Endodermal cell (in vitro differentiated cells): ENCODE measurements at regions not wholly inside any gene's neighbourhood (a gene's known extent, or its start where the extent isn't known, plus 50 kb on each side); places are given as distances from the start of the nearest gene placed in this dataset.
"Not testable (repeated sequence)": the region's sequence is repeated elsewhere in the genome, so short reads cannot be mapped to it uniquely, and the experiment has no call there.

Source experiments
- DNase-seq: peaks from one replicate; pipeline ENCODE4 v3.0.0-alpha.2; 2017
- H3K27ac ChIP-seq: 2 replicates; pipeline ENCODE4 v1.5.1; 2013; ENCODE audit warnings: mild to moderate bottlenecking, low read depth, low read length, moderate library complexity
- H3K27me3 ChIP-seq: 2 replicates; pipeline ENCODE4 v1.6.1; 2013; ENCODE audit warnings: mild to moderate bottlenecking, low read length, moderate library complexity; ENCODE audit not compliant: insufficient read depth, control insufficient read depth, poor library complexity, severe bottlenecking
- H3K36me3 ChIP-seq: 2 replicates; pipeline ENCODE4 v1.7.0; 2013; ENCODE audit warnings: mild to moderate bottlenecking, low read length, moderate library complexity; ENCODE audit not compliant: control insufficient read depth, insufficient read depth
- H3K4me1 ChIP-seq: one replicate; pipeline ENCODE4 v1.7.0; 2013; ENCODE audit warnings: low read length; ENCODE audit not compliant: control insufficient read depth, insufficient read depth
- H3K4me3 ChIP-seq: 2 replicates; pipeline ENCODE4 v1.5.1; 2013; ENCODE audit warnings: mild to moderate bottlenecking, low read length, moderate library complexity
- H3K9ac ChIP-seq: 2 replicates; pipeline ENCODE4 v1.6.1; 2013; ENCODE audit warnings: mild to moderate bottlenecking, low read length, moderate library complexity; ENCODE audit not compliant: poor library complexity, severe bottlenecking; ENCODE audit errors: extremely low read depth
- H3K9me3 ChIP-seq: 2 replicates; pipeline ENCODE4 v1.6.1; 2013; ENCODE audit warnings: mild to moderate bottlenecking, low read length, moderate library complexity; ENCODE audit not compliant: control insufficient read depth
- H3K27ac Mint-ChIP-seq: 2 replicates; pipeline ENCODE4 v1.8.0; 2020; ENCODE audit warnings: mixed read lengths
- H3K27me3 Mint-ChIP-seq: 2 replicates; pipeline ENCODE4 v1.8.0; 2021; ENCODE audit warnings: mild to moderate bottlenecking, mixed read lengths; ENCODE audit not compliant: insufficient read depth
- H3K36me3 Mint-ChIP-seq: 2 replicates; pipeline ENCODE4 v1.8.0; 2020; ENCODE audit warnings: low read depth, mixed read lengths
- H3K4me1 Mint-ChIP-seq: 2 replicates; pipeline ENCODE4 v1.8.0; 2020; ENCODE audit warnings: mixed read lengths
- H3K4me3 Mint-ChIP-seq: 2 replicates; pipeline ENCODE4 v1.8.0; 2020; ENCODE audit warnings: mild to moderate bottlenecking, moderate library complexity, mixed read lengths
- H3K9me3 Mint-ChIP-seq: 2 replicates; pipeline ENCODE4 v1.8.0; 2020; ENCODE audit warnings: mild to moderate bottlenecking, mixed read lengths
- WGBS, 2 experiments: methylation state at CpG; one replicate each; pipeline versions ENCODE4 v1.1.5 to v1.1.7; 2013; ENCODE audit warnings: missing lambda C conversion rate in 2 of 2, mixed read lengths in 1 of 2; ENCODE audit not compliant: insufficient coverage in 1 of 2, insufficient read length in 1 of 2; 5-methylcytosine and 5-hydroxymethylcytosine counted together
- TF ChIP-seq, protein P1 (sequence below): fragments of 200-600 bp; sonication (generic); conservative IDR thresholded peaks from 2 replicates; pipeline ENCODE4 v1.5.0; 2021; ENCODE audit warnings: antibody characterized with exemption, mild to moderate bottlenecking

DNA sequence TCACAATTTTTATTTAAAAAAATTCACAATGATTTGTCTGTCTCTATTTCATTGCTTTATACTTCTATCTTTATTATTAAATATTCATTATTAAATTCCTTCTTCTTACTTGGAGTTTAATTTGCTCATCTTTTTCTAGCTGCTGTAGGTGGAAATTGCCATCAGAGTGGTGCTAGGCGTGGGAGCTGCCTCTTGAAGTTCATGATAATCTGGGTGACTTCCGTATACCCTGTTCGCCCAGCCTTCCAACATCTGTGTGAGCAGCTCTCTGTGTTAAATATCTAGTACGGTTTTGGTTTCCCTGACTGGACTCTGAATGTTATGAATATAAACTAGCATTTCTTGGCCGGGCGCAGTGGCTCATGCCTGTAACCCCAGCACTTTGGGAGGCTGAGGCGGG lies 84.0 kb upstream of the RPH3AL start:
- no peaks in the 10 kb centered on the region for H3K36me3 ChIP-seq
- Mint-ChIP-seq H3K36me3 (no peaks in the 10 kb centered on the region), H3K9me3 (peaks cover 33% of the 10 kb centered on the region), H3K27me3 (no peaks in the 10 kb centered on the region), H3K4me3 (no peak overlapping the region), H3K4me1 (no peaks in the 10 kb centered on the region), H3K27ac (no peak overlapping the region)
- H3K27ac ChIP-seq: no peak overlapping the region
- TF ChIP-seq, protein P1, sequence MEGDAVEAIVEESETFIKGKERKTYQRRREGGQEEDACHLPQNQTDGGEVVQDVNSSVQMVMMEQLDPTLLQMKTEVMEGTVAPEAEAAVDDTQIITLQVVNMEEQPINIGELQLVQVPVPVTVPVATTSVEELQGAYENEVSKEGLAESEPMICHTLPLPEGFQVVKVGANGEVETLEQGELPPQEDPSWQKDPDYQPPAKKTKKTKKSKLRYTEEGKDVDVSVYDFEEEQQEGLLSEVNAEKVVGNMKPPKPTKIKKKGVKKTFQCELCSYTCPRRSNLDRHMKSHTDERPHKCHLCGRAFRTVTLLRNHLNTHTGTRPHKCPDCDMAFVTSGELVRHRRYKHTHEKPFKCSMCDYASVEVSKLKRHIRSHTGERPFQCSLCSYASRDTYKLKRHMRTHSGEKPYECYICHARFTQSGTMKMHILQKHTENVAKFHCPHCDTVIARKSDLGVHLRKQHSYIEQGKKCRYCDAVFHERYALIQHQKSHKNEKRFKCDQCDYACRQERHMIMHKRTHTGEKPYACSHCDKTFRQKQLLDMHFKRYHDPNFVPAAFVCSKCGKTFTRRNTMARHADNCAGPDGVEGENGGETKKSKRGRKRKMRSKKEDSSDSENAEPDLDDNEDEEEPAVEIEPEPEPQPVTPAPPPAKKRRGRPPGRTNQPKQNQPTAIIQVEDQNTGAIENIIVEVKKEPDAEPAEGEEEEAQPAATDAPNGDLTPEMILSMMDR: no peak
- 87 to 88% methylated on average over 7 of the region's 7 CpGs for WGBS, 2 experiments
- no peak for DNase-seq
- no peak overlapping the region for H3K4me3 ChIP-seq
- H3K9me3 ChIP-seq: peaks cover 9% of the 10 kb centered on the region
- H3K27me3 ChIP-seq: no peaks in the 10 kb centered on the region
- H3K4me1 ChIP-seq: no peaks in the 10 kb centered on the region
- H3K9ac ChIP-seq: no peak overlapping the region

DNA sequence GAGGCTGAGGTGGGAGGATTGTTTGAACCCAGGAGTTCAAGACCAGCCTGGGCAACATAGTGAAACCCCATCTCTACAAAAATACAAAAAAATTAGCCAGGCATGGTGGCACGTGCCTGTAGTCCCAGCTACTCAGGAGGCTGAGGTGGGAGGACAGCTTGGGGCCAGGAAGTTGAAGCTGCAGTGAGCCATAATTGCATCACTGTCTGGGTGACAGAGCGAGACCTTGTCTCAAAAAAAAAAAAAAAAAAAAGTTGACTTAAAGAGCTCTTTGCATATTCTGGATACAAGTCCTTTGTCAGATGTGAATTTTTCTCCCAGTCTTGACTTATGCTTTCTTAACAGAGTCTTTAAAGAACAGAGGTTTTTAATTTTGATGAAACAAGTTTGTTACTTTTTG lies 79.9 kb upstream of the RPH3AL start:
- H3K4me1 Mint-ChIP-seq, H3K27me3 ChIP-seq, H3K4me3 Mint-ChIP-seq, H3K9ac ChIP-seq, H3K36me3 ChIP-seq, DNase-seq, H3K36me3 Mint-ChIP-seq, H3K27ac ChIP-seq, H3K4me1 ChIP-seq, H3K27ac Mint-ChIP-seq, H3K4me3 ChIP-seq, H3K27me3 Mint-ChIP-seq: not testable (repeated sequence)
- WGBS, 2 experiments: 92 to 93% methylated on average over 2 of the region's 2 CpGs
- H3K9me3 Mint-ChIP-seq: peaks cover 56% of the 10 kb centered on the region
- peaks cover 24% of the 10 kb centered on the region for H3K9me3 ChIP-seq

DNA sequence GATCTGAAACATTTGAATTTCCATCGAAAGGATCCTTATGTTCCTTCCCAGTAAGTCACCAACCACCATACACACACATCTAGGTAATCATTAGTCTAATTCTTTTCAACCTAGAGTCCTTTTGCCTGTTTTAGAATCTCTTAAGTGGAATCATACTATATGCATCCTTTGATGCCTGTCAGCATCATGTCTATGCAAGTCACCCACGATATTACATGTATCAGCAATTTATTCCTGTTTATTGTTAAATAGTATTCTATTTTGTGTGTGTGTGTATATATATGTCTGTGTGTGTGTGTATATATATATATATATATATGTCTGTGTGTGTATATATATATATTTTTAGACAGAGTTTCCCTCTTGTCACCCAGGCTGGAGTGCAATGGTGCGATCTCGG lies 78.9 kb upstream of the RPH3AL start:
- Mint-ChIP-seq H3K27ac (no peak overlapping the region), H3K27me3 (no peaks in the 10 kb centered on the region), H3K4me1 (peaks cover 1% of the 10 kb centered on the region), H3K36me3 (peaks cover 2% of the 10 kb centered on the region), H3K4me3 (no peak overlapping the region), H3K9me3 (peaks cover 47% of the 10 kb centered on the region)
- H3K9ac ChIP-seq: no peak overlapping the region
- H3K36me3 ChIP-seq: no peaks in the 10 kb centered on the region
- peaks cover 18% of the 10 kb centered on the region for H3K9me3 ChIP-seq
- no peak overlapping the region for H3K27ac ChIP-seq
- WGBS, 2 experiments: 87 to 93% methylated on average over 3 of the region's 4 CpGs
- H3K27me3 ChIP-seq: no peaks in the 10 kb centered on the region
- no peak for DNase-seq
- no peak overlapping the region for H3K4me3 ChIP-seq
- no peaks in the 10 kb centered on the region for H3K4me1 ChIP-seq
- TF ChIP-seq, protein P1: no peak

DNA sequence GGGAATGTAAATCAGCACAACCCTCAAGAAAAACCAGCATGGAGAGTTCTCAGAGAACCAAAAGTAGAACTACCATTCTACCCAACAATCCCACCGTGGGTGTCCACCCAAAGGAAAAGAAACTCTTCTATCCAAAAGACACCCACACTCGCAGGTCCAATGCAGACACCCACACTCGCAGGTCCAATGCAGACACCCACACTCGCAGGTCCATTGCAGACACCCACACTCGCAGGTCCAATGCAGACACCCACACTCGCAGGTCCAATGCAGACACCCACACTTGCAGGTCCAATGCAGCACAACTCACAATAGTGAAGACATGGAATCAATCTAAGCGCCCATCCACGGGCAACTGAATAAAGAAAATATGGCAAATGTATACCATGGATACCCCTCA lies 77.0 kb upstream of the RPH3AL start:
- TF ChIP-seq, protein P1: no peak
- Mint-ChIP-seq H3K36me3 (peaks cover 2% of the 10 kb centered on the region), H3K27ac (no peak overlapping the region), H3K4me1 (peaks cover 1% of the 10 kb centered on the region), H3K27me3 (no peaks in the 10 kb centered on the region), H3K4me3 (no peak overlapping the region), H3K9me3 (peaks cover 38% of the 10 kb centered on the region)
- no peak overlapping the region for H3K4me3 ChIP-seq
- 86 to 95% methylated on average over 7 to 8 of the region's 8 CpGs for WGBS, 2 experiments
- no peaks in the 10 kb centered on the region for H3K4me1 ChIP-seq
- H3K27me3 ChIP-seq: no peaks in the 10 kb centered on the region
- H3K36me3 ChIP-seq: no peaks in the 10 kb centered on the region
- no peak overlapping the region for H3K27ac ChIP-seq
- no peak for DNase-seq
- peaks cover 18% of the 10 kb centered on the region for H3K9me3 ChIP-seq
- no peak overlapping the region for H3K9ac ChIP-seq
